T1000 (cell line): ENCODE measurements at regions not wholly inside any gene's neighbourhood (a gene's known extent, or its start where the extent isn't known, plus 50 kb on each side); places are given as distances from the start of the nearest gene placed in this dataset.

Experiments
- DNase-seq: peaks from one replicate; lab custom pipeline; 2025; ENCODE audit warnings: mixed read lengths; lab: John Stamatoyannopoulos, UW

DNA sequence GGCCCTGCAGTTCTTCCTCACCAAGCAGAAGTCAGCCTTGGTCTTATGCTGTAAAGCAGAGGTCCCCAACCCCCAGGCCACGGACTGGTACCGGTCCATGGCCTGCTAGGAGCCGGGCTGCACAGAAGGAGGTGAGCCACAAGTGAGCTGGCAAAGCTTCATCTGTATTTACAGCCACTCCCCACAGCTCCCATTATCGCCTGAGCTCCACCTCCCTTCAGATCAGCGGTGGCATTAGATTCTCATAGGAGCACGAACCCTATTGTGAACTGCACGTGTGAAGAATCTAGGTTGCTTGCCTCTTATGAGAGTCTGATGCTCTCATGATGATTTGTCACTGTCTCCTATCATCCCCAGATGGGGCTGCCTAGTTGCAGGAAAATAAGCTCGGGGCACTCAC, 87.6 kb upstream of the NEBL start:
- no peak for DNase-seq

DNA sequence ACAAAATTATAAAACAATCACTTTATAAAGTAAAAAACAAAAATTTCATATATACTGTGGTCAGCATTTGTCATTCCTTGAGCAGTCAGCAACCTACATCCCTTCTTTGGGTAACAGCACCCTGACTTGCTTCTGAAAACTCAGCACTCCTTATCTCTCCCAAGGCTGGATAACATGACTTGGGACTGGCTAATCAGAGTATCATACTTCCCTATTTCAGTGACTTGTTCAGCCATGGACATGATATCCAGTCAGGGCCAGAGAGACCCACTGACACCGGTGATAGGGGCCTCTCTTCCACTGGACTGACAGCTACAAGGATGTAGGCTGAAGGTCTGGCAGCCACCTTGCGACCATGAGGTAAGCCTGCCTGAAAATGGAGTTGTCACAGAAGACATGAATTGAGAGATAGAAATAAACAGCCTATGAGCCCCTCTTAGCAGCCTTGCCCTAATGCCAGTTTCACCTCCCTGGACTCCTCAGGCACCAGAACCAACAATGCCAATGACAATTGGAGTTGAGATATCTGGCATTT, 84.4 kb upstream of the NEBL start:
- no peak for DNase-seq

DNA sequence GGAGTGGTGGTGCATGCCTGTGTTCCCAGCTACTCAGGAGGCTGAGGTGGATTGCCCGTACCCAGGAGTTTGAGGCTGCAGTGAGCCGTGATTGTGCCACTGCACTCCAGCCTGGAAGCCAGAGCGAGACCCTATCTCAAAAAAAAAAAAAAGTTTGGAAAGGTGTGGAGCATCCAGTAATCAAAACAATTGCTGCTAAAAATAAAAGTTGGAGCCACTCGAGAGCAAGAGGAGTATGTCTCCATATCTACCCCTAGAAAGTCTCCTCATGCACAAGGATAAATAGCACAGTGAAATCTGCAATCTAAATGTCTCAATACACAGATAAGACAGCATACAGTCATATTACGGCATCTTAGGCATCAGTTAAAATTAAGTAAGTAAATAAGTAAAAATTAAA, 81.5 kb upstream of the NEBL start:
- DNase-seq, result no peak

DNA sequence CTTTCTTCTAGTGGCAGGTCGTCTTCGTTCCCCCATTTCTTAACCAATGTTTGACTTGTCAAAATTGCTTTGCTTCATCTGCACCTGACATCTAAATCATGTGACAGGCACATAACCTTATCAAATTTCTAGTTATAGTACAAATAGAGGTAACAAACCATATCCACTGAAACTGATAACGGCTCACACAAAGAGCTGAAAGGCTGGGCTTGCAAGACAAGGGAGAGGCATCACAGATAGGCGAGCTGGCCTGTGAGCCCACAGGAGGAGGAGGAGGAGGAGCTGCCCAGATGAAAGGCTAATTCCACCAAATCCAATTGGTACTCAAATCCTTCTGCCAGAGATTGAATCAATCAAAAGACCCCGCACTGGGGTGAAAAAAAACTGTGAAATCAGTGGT, 80.2 kb upstream of the NEBL start:
- no peak for DNase-seq

DNA sequence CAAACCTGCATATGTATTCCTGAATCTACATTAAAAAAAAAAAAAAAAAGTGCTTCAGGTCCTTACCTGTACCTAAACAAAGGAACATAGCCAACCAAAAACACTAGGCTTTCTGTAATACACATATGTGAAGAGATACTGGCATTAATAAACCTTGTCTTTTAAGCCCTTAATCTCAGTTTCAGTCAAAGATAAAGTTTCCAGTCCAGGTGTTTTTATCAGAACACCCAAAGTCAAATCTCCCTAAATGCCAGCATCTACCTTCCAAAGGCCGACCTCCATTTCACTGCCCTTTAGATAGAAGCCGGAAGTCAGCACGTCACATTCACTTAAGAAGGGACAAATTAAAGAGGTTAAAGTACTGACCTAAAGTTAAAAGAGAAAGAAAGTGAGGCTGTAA, 79.8 kb upstream of the NEBL start:
- no peak for DNase-seq

DNA sequence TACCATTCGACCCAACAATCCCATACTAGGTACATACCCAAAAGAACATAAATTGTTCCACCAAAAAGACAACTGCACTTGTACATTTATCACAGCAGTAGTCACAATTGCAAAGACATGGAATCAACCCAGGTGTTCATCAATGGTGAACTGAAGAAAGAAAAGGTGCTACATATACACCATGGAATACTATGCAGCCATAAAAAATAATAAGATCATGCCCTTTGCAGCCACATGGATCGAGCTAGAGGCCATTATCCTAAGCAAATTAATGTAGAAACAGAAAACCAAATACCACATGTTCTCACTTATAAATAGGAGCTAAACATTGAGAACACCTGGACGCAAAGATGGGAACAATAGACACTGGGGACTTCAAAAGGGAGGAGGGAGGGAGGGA, 79.3 kb upstream of the NEBL start:
- no peak for DNase-seq

DNA sequence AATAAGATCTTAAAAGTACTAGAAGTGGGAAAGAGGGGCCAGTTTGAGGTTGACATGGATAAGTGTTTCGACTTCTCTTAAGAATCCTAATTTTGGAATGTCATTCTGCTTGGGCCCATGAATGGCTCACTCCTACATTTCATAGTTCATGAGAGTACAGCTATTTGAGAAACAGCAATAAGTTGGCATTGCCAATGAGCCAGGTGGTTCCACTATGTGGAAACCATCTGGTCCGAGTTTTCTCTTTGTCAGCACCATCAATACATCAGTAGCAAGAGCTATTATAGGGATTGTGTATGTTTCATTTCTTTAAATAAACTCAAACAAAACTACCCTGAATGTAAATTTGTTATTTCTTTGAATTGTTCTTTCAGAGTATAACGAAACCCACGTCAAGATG, 78.1 kb upstream of the NEBL start:
- no peak for DNase-seq

DNA sequence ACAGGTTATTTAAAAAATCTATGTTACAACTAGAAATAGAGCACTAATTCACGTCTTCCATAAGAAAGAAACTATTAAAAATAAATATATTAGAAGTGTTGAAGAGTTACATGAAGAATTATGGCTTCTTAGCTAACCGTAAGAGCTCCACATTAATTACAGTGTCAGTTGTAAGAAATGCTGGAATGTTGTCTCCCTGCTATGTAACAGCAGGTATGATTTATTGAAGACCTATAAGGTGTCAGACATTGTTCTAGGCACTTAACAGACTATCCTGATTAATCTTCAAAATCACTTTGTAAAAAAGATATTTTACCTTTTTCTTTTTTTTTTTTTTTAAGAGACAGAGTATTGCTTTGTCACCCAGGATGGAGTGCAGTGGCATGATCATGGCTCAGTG, 75.8 kb upstream of the NEBL start:
- no peak for DNase-seq

DNA sequence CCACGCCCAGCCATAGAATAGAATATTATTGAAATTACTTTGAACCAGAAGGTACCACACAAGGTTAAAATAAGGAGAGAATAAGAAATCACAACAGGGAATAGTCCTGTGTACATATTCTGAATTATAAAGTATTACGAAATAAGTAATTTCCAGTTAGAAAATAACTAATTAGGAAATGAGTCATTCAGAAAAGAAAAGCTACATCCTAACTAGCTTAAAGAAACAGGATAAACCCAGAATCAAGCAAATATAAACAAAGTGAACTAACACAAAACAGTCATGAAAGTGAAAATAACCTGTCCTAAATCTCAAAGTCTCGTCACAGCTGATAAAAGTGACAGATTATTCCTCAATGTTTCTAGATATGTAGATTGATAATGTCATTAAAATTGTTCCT, 74.8 kb upstream of the NEBL start:
- no peak for DNase-seq

DNA sequence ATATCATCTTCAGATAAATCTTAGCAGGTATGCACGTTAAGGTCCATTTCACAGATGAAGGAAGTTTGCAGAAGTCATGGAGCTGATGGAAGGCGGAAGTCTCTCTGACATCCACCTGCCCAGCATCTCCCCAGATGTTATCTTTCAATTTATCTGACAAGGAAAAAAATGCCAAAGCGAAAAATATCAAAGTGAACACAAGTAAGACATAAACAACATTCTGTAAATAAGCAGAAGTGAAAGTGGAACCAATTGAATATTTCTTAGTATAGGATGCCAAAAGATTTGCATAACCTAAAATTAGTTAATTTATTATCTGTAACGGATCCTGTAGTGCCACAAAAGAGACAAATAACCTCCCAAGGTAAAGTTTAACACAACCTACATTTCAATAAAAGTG, 73.6 kb upstream of the NEBL start:
- DNase-seq, result no peak

DNA sequence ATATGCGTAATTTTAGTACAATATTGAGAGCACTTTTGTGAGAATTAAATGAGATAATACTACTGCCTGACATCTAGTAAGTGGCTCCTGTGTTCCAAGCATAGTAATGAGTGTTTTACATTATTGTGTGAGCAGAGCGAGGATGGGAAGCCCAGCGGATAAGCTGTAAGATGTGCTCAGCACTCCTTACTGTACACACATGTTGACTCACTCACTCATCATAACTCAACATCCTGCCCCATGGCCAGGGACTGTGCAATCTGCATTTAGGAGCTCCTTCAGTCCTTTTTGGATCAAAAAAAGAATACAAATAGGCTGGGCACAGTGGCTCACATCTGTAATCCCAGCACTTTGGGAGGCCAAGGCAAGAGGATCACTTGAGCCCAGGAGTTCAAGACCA, 72.9 kb upstream of the NEBL start:
- peak; percentile 91 for DNase-seq

DNA sequence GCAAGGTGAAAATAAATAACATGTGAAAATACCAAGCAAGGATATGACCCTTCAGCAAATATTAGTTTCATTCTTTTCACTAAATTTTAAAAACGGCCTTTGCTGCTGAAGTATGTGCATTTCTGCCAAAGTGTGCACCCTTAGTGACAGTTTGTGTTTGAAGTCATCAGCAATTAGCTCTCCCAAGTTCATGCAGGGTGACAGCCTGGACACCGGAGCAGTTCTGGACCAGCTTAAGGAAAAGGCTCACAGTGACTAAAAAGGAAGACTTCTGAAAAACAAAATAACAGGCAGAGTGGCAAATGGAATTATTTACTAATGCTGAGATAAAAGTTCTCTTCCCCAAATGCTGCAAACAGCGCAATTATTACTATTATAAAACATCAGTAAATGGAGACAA, 69.3 kb upstream of the NEBL start:
- no peak for DNase-seq

DNA sequence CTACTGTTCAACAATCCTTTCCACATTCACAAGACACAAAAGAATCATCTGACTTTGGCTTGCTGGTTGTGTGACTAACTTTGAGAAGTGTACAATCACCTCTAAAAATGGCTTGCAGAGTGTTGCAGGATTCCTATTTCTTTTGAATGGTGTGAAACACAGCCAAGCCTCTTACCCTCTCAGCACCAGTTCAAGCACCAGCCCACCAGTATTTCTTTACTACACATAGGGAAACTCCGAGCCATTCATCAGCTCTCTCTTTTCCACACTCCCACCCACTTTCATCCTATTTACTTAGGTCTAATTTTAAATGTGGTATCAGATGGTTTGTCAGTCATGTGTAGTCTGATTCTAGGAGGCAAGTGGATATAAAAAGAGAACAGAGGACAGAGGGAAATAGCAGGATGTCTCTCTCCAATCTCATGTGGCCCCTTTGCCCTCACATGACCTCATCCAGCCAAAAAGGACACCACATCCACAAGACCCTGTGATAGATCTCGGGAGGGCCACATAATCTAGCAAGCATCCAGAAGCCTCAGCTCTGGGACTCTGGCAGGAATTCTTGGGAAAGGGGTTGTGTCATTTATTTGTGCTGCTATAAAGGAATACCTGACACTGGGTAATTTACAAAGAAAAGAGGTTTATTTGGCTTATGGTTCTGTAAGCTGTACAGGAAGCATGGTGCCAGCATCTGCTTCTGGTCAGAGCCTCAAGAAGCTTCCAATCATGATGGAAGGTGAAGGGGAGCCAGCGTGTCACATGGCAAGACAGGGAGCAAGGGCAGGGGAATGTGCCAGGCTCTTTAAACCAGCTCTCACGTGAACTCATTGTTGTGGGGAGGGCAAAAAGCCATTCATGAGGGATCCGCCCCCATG, 66.8 kb upstream of the NEBL start:
- no peak for DNase-seq

DNA sequence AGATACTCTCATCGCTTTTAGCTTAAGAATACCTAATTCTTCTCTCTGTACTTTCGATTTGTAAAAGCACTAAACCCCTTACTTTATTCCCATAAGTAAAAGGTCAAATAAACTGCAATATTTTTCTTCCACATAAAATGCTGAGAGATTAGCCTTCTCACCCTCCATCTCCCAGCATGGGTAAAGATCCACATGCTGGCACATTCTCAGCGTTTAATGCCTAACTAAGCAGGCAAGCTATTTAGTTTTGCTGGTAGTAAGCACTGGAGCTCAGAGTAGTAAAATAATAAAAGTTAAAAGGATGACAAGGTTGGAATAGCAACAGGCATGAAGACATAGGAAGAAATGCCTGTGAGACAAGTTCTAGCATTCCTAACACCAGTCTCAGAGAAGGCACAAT, 65.9 kb upstream of the NEBL start:
- no peak for DNase-seq

DNA sequence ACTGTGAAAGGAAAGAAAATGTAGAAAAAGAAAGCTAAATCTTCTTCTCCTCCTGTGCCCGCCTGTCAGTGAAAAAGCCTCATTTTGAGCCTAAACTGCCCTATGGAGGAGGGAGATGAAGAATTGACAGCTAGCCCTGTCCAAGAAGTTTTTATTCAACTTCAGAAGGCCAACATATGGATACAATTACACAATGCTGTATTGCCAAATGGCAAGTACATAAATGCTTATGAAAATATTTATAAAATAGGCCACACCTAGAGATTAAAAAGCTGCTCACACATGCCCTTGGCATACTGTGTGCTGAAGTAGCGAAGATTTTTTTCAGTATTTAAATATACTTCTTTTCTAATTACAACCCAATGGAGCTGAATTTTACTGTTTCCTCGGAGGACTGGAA, 65.1 kb upstream of the NEBL start:
- no peak for DNase-seq

DNA sequence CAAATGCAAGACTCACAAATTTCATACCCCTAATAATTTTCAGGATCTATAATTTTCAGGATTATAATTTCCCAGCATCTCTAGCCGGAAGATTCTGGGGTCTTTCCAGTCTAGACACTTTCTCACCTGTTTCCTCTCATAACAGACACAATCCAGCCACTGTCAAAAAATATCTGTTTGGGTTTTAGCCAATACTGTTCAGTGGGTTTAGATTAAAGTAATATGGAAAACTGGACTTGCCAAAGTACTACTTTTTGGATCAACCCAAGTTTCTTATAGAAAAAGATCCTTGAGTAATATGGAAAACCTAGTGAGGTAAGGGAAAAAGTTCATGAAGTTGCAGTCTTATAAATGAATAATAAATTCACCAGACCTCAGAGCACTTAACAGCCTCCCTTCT, 62.1 kb upstream of the NEBL start:
- no peak for DNase-seq

DNA sequence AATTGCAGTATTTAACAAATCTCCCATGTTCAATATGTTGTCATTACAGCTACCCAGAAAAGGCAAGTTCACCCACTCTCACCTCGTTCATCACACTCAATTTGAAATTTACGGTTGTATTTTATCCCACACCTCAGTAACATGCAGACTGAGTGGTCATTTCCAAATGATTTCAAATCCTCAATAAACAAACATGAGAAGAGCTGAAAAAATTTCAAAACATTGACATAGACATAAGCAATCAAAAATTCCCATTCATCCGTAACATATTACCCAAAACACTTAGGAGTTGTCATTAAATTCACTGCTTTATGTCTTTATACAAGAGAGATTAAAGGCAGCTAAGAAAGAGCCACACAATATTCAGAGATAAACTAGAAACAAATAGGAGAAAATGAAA, 61.7 kb upstream of the NEBL start:
- DNase-seq, result no peak

DNA sequence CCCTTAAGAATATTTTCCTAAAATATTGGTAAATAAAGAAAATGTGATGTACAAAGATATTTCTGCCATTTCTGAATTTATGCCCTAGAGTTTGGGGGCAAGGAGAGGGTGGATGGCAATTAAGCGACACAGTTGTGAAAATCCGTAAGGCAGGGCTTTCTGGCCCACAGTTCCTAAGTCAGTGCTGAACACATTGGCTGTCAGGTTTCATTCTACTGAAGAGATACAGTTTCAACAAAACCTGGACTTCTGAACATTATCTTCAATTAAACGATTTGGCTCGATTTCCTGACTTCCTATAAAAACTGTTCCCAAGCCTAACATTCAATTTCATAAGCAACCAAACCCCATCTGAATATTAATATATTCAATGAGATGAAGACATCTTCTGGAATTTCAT, 61.1 kb upstream of the NEBL start:
- no peak for DNase-seq

DNA sequence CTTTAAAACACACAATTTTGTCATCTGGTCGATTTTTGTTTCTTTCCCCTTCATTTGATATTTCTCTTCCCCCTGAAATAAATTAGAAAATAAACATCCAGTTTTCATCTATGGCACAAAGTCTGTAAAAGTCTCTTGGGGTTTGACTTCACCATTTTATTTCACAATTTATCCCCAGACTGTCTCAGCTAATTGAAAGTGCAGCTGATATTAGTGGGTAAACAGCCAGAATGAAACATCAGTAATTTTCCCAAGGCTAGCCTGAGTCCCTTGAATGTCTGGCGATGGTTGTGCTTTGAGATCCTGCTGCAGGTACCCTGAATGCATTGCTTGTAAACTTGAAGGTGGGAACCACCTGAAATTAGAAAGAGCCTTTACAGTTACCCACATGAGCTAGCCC, 60.6 kb upstream of the NEBL start:
- DNase-seq, result no peak

DNA sequence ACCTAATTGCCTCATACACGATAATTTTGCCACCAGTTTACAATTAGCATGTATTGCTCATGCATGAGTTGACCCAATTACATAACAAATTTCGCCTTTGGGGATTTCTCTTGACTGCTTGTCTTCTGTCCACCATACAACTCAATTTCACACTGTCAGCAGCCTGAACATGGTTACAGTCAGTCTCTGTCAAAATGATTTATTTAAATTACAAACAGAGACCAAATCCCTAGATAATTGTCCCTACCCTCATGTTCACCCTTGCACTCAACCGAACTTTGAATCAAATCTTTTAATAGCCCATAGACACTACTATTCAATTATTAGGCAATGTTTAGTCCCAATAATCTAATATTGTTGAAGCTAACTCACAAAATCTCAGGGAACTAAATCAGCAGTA, 59.7 kb upstream of the NEBL start:
- DNase-seq, result no peak

DNA sequence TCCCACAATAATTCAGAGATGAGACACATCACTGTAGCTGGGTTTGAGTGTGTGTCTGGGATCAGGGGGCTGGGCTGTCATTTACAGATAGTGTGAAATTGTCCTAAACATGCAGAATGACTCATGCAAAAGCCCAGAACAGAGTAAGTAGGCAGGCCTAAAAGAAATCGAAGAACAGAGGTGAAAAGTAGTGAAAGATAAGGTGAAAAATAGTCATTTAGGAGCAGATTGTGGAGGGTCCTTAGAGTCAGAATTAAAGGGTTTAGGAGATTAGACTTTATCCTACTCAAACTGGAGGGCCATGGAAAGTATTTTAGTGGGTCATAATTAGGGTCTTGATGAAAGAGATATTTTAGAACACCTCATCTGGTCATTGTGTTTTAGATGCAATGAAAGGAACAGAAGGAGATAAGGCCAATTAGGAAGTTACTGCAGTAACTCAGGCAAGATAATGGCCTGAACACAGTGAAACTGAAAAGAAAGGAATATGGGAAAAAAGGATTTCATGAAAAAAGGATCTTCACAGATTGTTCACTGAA, 58.3 kb upstream of the NEBL start:
- no peak for DNase-seq

DNA sequence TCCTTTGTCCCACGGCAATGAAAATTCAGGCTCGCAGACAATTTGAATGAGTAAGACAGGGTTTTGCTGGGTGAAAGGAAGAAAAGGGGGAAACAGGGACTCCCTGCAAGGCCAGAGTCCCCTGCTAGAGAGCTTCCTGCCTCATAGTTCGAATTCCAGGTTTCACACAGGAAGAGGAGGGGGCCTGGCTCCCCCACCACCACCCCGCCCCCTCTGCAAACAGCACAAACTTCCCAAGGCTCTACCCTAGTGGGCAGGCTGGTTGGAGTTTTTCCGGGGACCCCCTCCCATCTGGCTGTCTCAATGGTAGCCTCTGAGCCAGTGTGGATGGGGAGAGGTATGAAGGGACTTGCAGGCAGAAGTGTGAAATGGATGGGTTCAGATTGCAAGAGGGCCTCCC, 57.4 kb upstream of the NEBL start:
- no peak for DNase-seq

DNA sequence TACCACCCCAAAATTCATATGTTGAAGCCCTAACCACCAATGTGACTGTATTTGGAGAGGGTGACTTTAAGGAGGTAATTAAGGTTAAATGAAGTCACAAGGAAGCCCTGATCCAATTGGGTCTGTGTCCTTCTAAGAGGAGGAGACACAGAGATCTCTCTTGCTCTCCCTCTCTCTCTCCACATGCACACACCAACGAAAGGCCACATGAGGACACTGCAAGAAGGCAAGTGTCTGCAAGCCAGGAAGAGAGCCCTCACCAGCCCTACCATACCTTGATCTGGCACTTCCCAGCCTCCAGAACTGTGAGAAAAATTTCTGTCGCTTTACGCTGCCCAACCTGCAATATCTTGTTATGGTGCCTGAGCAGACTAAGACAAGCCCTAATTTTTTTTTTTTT, 56.0 kb upstream of the NEBL start:
- DNase-seq, result no peak

DNA sequence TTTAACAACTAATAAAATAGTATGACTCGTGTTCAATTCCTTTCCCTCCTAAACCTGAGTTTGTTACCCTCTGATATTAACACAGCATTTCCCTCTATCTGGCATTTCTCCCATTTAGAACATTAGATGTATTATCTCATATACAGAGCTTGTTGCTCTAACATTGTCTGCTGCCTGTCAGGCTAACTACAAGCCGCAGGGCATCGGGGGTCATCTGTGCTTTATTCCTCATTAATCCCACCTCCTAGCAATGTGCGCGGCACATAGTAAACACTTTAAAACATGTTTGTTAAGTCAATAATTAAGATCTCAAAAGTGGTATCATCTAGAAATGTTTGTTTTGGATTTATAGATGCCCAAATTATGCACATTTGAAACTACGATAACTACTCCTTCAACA, 52.9 kb upstream of the NEBL start:
- no peak for DNase-seq
